Fibroblast of lung (primary cell): ENCODE measurements at regions not wholly inside any gene's neighbourhood (a gene's known extent, or its start where the extent isn't known, plus 50 kb on each side); places are given as distances from the start of the nearest gene placed in this dataset.

Experiments
- CTCF ChIP-seq, 2 donors: IDR thresholded peaks in 1 of 2; conservative IDR thresholded peaks in 1 of 2; 1 replicate in 1 of 2; 2 replicates in 1 of 2; pipeline ENCODE4 v1.5.1; 2011 to 2012; ENCODE audit warnings: low read length in 2 of 2, control low read depth in 1 of 2, inconsistent platforms in 1 of 2, low read depth in 1 of 2, mild to moderate bottlenecking in 1 of 2
- EZH2 ChIP-seq: IDR thresholded peaks from 2 replicates; pipeline ENCODE4 v1.5.1; 2012; ENCODE audit warnings: low read length, control low read depth, mild to moderate bottlenecking; ENCODE audit errors: missing control alignments

GRCh38 chr13:73991884-73992283 is 142.3 kb downstream of the KLF12 start:
- TF ChIP-seq CTCF (conservative IDR thresholded peaks at IDR 0.05 in 1 of 2, IDR thresholded peaks at IDR 0.05 in 1 of 2; ENCODE audit: low read depth in 1 of 2, low read length in 2 of 2) (no peak), EZH2 (no peak)
